ENCODE measurements at regions not wholly inside any gene's neighbourhood (a gene's known extent, or its start where the extent isn't known, plus 50 kb on each side); places are given as distances from the start of the nearest gene placed in this dataset.

- Histone ChIP-seq H3K4me2 (replicated peaks; ENCODE audit: low read depth, low read length, poor library complexity, severe bottlenecking) (no peak overlapping the region), H3K9me3 (ENCODE audit: control extremely low read depth in 1 of 3, control insufficient read depth in 2 of 3, insufficient read depth in 1 of 3, low read length in 2 of 3) (no peaks in the 10 kb centered on the region), H3K27ac (ENCODE audit: low read length in 2 of 2) (no peak overlapping the region), H3K27me3 (replicated peaks in 1 of 4; ENCODE audit: control extremely low read depth in 1 of 4, control insufficient read depth in 3 of 4, insufficient read depth in 4 of 4, low read length in 3 of 4) (no peaks in the 10 kb centered on the region), H3K9ac (ENCODE audit: low read length) (no peak overlapping the region), H3K4me3 (ENCODE audit: control extremely low read depth in 1 of 5, extremely low read depth in 1 of 5, insufficient read depth in 1 of 5, low read depth in 2 of 5, low read length in 4 of 5) (no peak overlapping the region), H4K20me1 (ENCODE audit: control insufficient read depth, insufficient read depth, low read length, poor library complexity, severe bottlenecking) (no peaks in the 10 kb centered on the region), H3K36me3 (replicated peaks in 1 of 2; ENCODE audit: control extremely low read depth in 1 of 2, control insufficient read depth in 1 of 2, extremely low read depth in 1 of 2, insufficient read depth in 2 of 2, low read length in 1 of 2) (no peaks in the 10 kb centered on the region), H2AFZ (ENCODE audit: insufficient read depth, low read depth, low read length, poor library complexity, severe bottlenecking) (no peak overlapping the region), H3K4me1 (ENCODE audit: control insufficient read depth in 2 of 2, insufficient read depth in 2 of 2, low read length in 2 of 2) (no peaks in the 10 kb centered on the region), H3K79me2 (ENCODE audit: control insufficient read depth, insufficient read depth, low read length) (no peaks in the 10 kb centered on the region)
- H3K27me3 Mint-ChIP-seq = no peaks in the 10 kb centered on the region
- intact Hi-C loops (cut with micrococcal nuclease) = no loop called here
- TF ChIP-seq EZH2 (IDR thresholded peaks at IDR 0.05; ENCODE audit: borderline replicate concordance, insufficient read depth, low read depth, low read length, poor library complexity, severe bottlenecking) (no peak), CTCF (IDR thresholded peaks at IDR 0.05) (no peak)
- ATAC-seq (ENCODE audit: low read depth) = no peak
- peaks cover 4% of the 10 kb centered on the region for H3K9me3 Mint-ChIP-seq (ENCODE audit: insufficient read depth)
- WGBS (ENCODE audit: insufficient coverage) = 95% methylated on average over 2 of the region's 4 CpGs
- no peaks in the 10 kb centered on the region for H3K4me1 Mint-ChIP-seq
- H3K27ac Mint-ChIP-seq = no peak overlapping the region
- CTCF ChIA-PET = no interaction called here
- no peak for DNase-seq
- H3K4me3 Mint-ChIP-seq = no peak overlapping the region
- POLR2A ChIA-PET = no interaction called here
These were observed 455.1 kb upstream of the CTSO start for GRCh38 chr4:156408749-156409148.

GRCh38 chr4:156401371-156401770 is 447.7 kb upstream of the CTSO start:
- Mint-ChIP-seq H3K27me3 (no peaks in the 10 kb centered on the region), H3K4me3 (no peak overlapping the region), H3K9me3 (ENCODE audit: insufficient read depth) (peaks cover 4% of the 10 kb centered on the region), H3K27ac (no peak overlapping the region), H3K4me1 (no peaks in the 10 kb centered on the region)
- no peak overlapping the region for H3K4me3 ChIP-seq (ENCODE audit: control extremely low read depth in 1 of 5, extremely low read depth in 1 of 5, insufficient read depth in 1 of 5, low read depth in 2 of 5, low read length in 4 of 5)
- H2AFZ ChIP-seq (ENCODE audit: insufficient read depth, low read depth, low read length, poor library complexity, severe bottlenecking) = no peak overlapping the region
- no peaks in the 10 kb centered on the region for H3K9me3 ChIP-seq (ENCODE audit: control extremely low read depth in 1 of 3, control insufficient read depth in 2 of 3, insufficient read depth in 1 of 3, low read length in 2 of 3)
- H3K27ac ChIP-seq (ENCODE audit: low read length in 2 of 2) = no peak overlapping the region
- CTCF ChIA-PET = no interaction called here
- POLR2A ChIA-PET = no interaction called here
- H3K27me3 ChIP-seq (replicated peaks in 1 of 4; ENCODE audit: control extremely low read depth in 1 of 4, control insufficient read depth in 3 of 4, insufficient read depth in 4 of 4, low read length in 3 of 4) = no peaks in the 10 kb centered on the region
- no peaks in the 10 kb centered on the region for H4K20me1 ChIP-seq (ENCODE audit: control insufficient read depth, insufficient read depth, low read length, poor library complexity, severe bottlenecking)
- no peak overlapping the region for H3K9ac ChIP-seq (ENCODE audit: low read length)
- intact Hi-C loops (cut with micrococcal nuclease) = no loop called here
- no peak overlapping the region for H3K4me2 ChIP-seq (replicated peaks; ENCODE audit: low read depth, low read length, poor library complexity, severe bottlenecking)
- TF ChIP-seq CTCF (IDR thresholded peaks at IDR 0.05) (no peak), EZH2 (IDR thresholded peaks at IDR 0.05; ENCODE audit: borderline replicate concordance, insufficient read depth, low read depth, low read length, poor library complexity, severe bottlenecking) (no peak)
- no peaks in the 10 kb centered on the region for H3K36me3 ChIP-seq (replicated peaks in 1 of 2; ENCODE audit: control extremely low read depth in 1 of 2, control insufficient read depth in 1 of 2, extremely low read depth in 1 of 2, insufficient read depth in 2 of 2, low read length in 1 of 2)
- no peak for ATAC-seq (ENCODE audit: low read depth)
- H3K79me2 ChIP-seq (ENCODE audit: control insufficient read depth, insufficient read depth, low read length) = no peaks in the 10 kb centered on the region
- no CpG with 5 or more reads among the region's 2 CpGs for WGBS (ENCODE audit: insufficient coverage)
- no peaks in the 10 kb centered on the region for H3K4me1 ChIP-seq (ENCODE audit: control insufficient read depth in 2 of 2, insufficient read depth in 2 of 2, low read length in 2 of 2)
- no peak for DNase-seq

All from B cell (primary cell).